H1 (cell line): ENCODE measurements at regions not wholly inside any gene's neighbourhood (a gene's known extent, or its start where the extent isn't known, plus 50 kb on each side); places are given as distances from the start of the nearest gene placed in this dataset.

Source experiments
- CTCF ChIA-PET: fragments of 300-600 bp; sonication (Branson Sonifier 250); formaldehyde crosslinking; loops from one replicate; lab custom pipeline; 2021; ENCODE audit not compliant: partially characterized antibody; lab: Charles Lee
- POLR2A ChIA-PET: fragments of 300-600 bp; sonication (Branson Sonifier 250); formaldehyde crosslinking; loops from one replicate; lab custom pipeline; 2021; ENCODE audit warnings: inconsistent platforms; ENCODE audit not compliant: partially characterized antibody; lab: Charles Lee
- DNase-seq, 2 experiments: peaks; one replicate each; pipeline versions ENCODE4 v3.0.0 to v3.0.0-alpha.2; 2010 to 2022; ENCODE audit warnings: low spot score in 2 of 2, low read depth in 1 of 2, mixed read lengths in 1 of 2
- FAIRE-seq: peaks from 2 replicates; lab custom pipeline; 2011; peaks lifted over from hg19 to GRCh38; lab: Jason Lieb, UNC
- H2AFZ ChIP-seq: 2 replicates; pipeline ENCODE4 v1.8.1; 2012; ENCODE audit warnings: low read length, inconsistent platforms
- H2AK5ac ChIP-seq: 2 replicates; pipeline ENCODE4 v1.6.1; 2013; ENCODE audit warnings: low read depth, low read length
- H2BK120ac ChIP-seq: replicated peaks from 2 replicates; pipeline ENCODE3; 2013; ENCODE audit warnings: low read depth, low read length, inconsistent platforms
- H2BK12ac ChIP-seq: 2 replicates; pipeline ENCODE4 v1.6.1; 2013; ENCODE audit warnings: low read depth, low read length
- H2BK15ac ChIP-seq: 2 replicates; pipeline ENCODE4 v1.6.1; 2013; ENCODE audit warnings: low read length
- H2BK20ac ChIP-seq: 2 replicates; pipeline ENCODE4 v1.6.1; 2013; ENCODE audit warnings: low read length
- H2BK5ac ChIP-seq: 2 replicates; pipeline ENCODE4 v1.6.1; 2013; ENCODE audit warnings: low read depth, low read length
- H3K14ac ChIP-seq: 2 replicates; pipeline ENCODE4 v1.6.1; 2013; ENCODE audit warnings: inconsistent platforms; ENCODE audit not compliant: insufficient read length
- H3K18ac ChIP-seq: 2 replicates; pipeline ENCODE4 v1.6.1; 2013; ENCODE audit warnings: low read length; ENCODE audit errors: extremely low read depth
- H3K23ac ChIP-seq: 2 replicates; pipeline ENCODE4 v1.6.1; 2013; ENCODE audit warnings: inconsistent platforms; ENCODE audit not compliant: insufficient read length
- H3K23me2 ChIP-seq: 2 replicates; pipeline ENCODE4 v1.6.1; 2013; ENCODE audit warnings: low read depth, low read length
- H3K27ac ChIP-seq: 2 replicates; pipeline ENCODE4 v1.6.1; 2011; ENCODE audit warnings: low read depth, low read length, inconsistent platforms
- H3K27me3 ChIP-seq, 4 experiments: replicated peaks in 1 of 4; 1 replicate in 1 of 4; 2 replicates in 3 of 4; pipeline versions ENCODE4 v1.6.1 to v1.8.1; 2011 to 2013; ENCODE audit warnings: low read length in 3 of 4, mild to moderate bottlenecking in 3 of 4, inconsistent platforms in 2 of 4, mixed read lengths in 2 of 4, moderate library complexity in 1 of 4; ENCODE audit not compliant: control insufficient read depth in 3 of 4, insufficient read depth in 3 of 4; ENCODE audit errors: extremely low read depth in 1 of 4
- H3K36me3 ChIP-seq, 4 experiments: 2 replicates each; pipeline versions ENCODE4 v1.6.1 to v1.8.1; 2011 to 2013; ENCODE audit warnings: mild to moderate bottlenecking in 4 of 4, low read length in 3 of 4, moderate library complexity in 2 of 4, control low read depth in 1 of 4, inconsistent platforms in 1 of 4; ENCODE audit not compliant: insufficient read depth in 4 of 4, control insufficient read depth in 2 of 4
- H3K4ac ChIP-seq: replicated peaks from 2 replicates; pipeline ENCODE3; 2013; ENCODE audit warnings: low read length, low read depth, mixed read lengths, inconsistent platforms; ENCODE audit not compliant: insufficient read length
- H3K4me1 ChIP-seq, 4 experiments: replicated peaks in 1 of 4; 1 replicate in 1 of 4; 2 replicates in 3 of 4; pipeline versions ENCODE4 v1.6.1 to v1.8.1; 2011 to 2013; ENCODE audit warnings: low read length in 3 of 4, inconsistent platforms in 2 of 4, mixed read lengths in 1 of 4; ENCODE audit not compliant: insufficient read depth in 4 of 4, control insufficient read depth in 3 of 4
- H3K4me2 ChIP-seq, 2 experiments: 2 replicates each; pipeline versions ENCODE4 v1.6.1 to v1.8.1; 2011 to 2013; ENCODE audit warnings: low read depth in 2 of 2, low read length in 2 of 2, control low read depth in 1 of 2, inconsistent platforms in 1 of 2, mild to moderate bottlenecking in 1 of 2; ENCODE audit not compliant: insufficient read depth in 1 of 2
- H3K4me3 ChIP-seq, 4 experiments: fragments of 200-600, 300-600 bp in 1 of 4; sonication (generic), shearing (Covaris generic), sonication (Bioruptor Twin) in 1 of 4; 2 replicates each; pipeline versions ENCODE4 v1.5.1 to v1.8.1; 2011 to 2016; ENCODE audit warnings: low read length in 4 of 4, low read depth in 3 of 4, control low read depth in 2 of 4, inconsistent platforms in 2 of 4, mild to moderate bottlenecking in 2 of 4, mixed read lengths in 1 of 4, moderate library complexity in 1 of 4; ENCODE audit not compliant: insufficient read depth in 2 of 4; ENCODE audit errors: extremely low read depth in 1 of 4
- H3K56ac ChIP-seq: replicated peaks from 2 replicates; pipeline ENCODE3; 2013; ENCODE audit warnings: low read depth, mild to moderate bottlenecking, mixed read lengths, low read length, inconsistent platforms; ENCODE audit not compliant: insufficient read length
- H3K79me1 ChIP-seq: 2 replicates; pipeline ENCODE4 v1.6.1; 2013; ENCODE audit warnings: low read depth, low read length, control low read depth
- H3K79me2 ChIP-seq, 2 experiments: 2 replicates each; pipeline versions ENCODE4 v1.6.1 to v1.8.1; 2012 to 2013; ENCODE audit warnings: low read length in 2 of 2, mild to moderate bottlenecking in 2 of 2, inconsistent platforms in 1 of 2; ENCODE audit not compliant: insufficient read depth in 2 of 2, control insufficient read depth in 1 of 2
- H3K9ac ChIP-seq, 4 experiments: replicated peaks in 1 of 4; 1 replicate in 1 of 4; 2 replicates in 3 of 4; pipeline versions ENCODE4 v1.6.1 to v1.8.1; 2011 to 2013; ENCODE audit warnings: low read depth in 3 of 4, low read length in 3 of 4, control low read depth in 2 of 4, mild to moderate bottlenecking in 2 of 4, moderate library complexity in 2 of 4, inconsistent platforms in 1 of 4; ENCODE audit errors: extremely low read depth in 1 of 4
- H3K9me3 ChIP-seq, 2 experiments: 2 replicates each; pipeline versions ENCODE4 v1.6.1 to v1.8.1; 2012 to 2013; ENCODE audit warnings: mild to moderate bottlenecking in 2 of 2, moderate library complexity in 2 of 2, control low read depth in 1 of 2, inconsistent platforms in 1 of 2, low read depth in 1 of 2, low read length in 1 of 2, mixed read lengths in 1 of 2; ENCODE audit not compliant: insufficient read depth in 2 of 2
- H4K20me1 ChIP-seq, 2 experiments: replicated peaks in 1 of 2; 2 replicates each; pipeline versions ENCODE3 to v1.8.1; 2011 to 2013; ENCODE audit warnings: inconsistent platforms in 2 of 2, low read length in 2 of 2, mild to moderate bottlenecking in 1 of 2; ENCODE audit not compliant: insufficient read depth in 2 of 2, control insufficient read depth in 1 of 2
- H4K5ac ChIP-seq: 2 replicates; pipeline ENCODE4 v1.6.1; 2013; ENCODE audit warnings: low read length, low read depth, mixed read lengths, inconsistent platforms; ENCODE audit not compliant: insufficient read length
- H4K8ac ChIP-seq: 2 replicates; pipeline ENCODE4 v1.8.0; 2013; ENCODE audit warnings: mild to moderate bottlenecking, moderate library complexity, low read length, inconsistent platforms; ENCODE audit not compliant: insufficient read depth; ENCODE audit errors: extremely low read depth
- H4K91ac ChIP-seq: replicated peaks from 2 replicates; pipeline ENCODE3; 2013; ENCODE audit warnings: low read length, mixed read lengths, inconsistent platforms; ENCODE audit not compliant: insufficient read length
- ASH2L ChIP-seq: fragments of 200-600, 300-600 bp; sonication (generic); IDR thresholded peaks from one replicate; pipeline ENCODE4 v1.7.1; 2017; ENCODE audit warnings: low read length
- ATF2 ChIP-seq: IDR thresholded peaks from 2 replicates; pipeline ENCODE4 v1.6.1; 2012; ENCODE audit warnings: low read length, inconsistent platforms
- ATF3 ChIP-seq: IDR thresholded peaks from 2 replicates; pipeline ENCODE4 v1.6.1; 2011; ENCODE audit warnings: low read depth, mild to moderate bottlenecking, low read length; ENCODE audit not compliant: insufficient read depth
- BACH1 ChIP-seq: IDR thresholded peaks from 2 replicates; pipeline ENCODE4 v1.6.1; 2012; ENCODE audit warnings: low read length, improper control_type of control experiment
- BCL11A ChIP-seq, 2 experiments: IDR thresholded peaks; one replicate each; pipeline ENCODE4 v1.6.1; 2011; ENCODE audit warnings: low read depth in 2 of 2, low read length in 2 of 2, mild to moderate bottlenecking in 2 of 2
- HDAC2 ChIP-seq, 2 experiments: fragments of 300-600 bp in 1 of 2; sonication (generic) in 1 of 2; IDR thresholded peaks; 2 replicates each; pipeline ENCODE4 v1.6.1; 2011 to 2012; ENCODE audit warnings: low read depth in 2 of 2, low read length in 2 of 2, mild to moderate bottlenecking in 2 of 2, moderate library complexity in 2 of 2, borderline replicate concordance in 1 of 2, inconsistent platforms in 1 of 2
- HDAC6 ChIP-seq: IDR thresholded peaks from one replicate; pipeline ENCODE4 v1.7.1; 2012; ENCODE audit warnings: low read depth, mild to moderate bottlenecking, inconsistent platforms, low read length, moderate library complexity
- KDM1A ChIP-seq: fragments of 200-600, 300-600 bp; sonication (generic); IDR thresholded peaks from 2 replicates; pipeline ENCODE4 v1.7.1; 2016; ENCODE audit warnings: mild to moderate bottlenecking, low read length, borderline replicate concordance
- POLR2A ChIP-seq, 2 experiments: IDR thresholded peaks; 1 replicate in 1 of 2; 2 replicates in 1 of 2; pipeline ENCODE4 v1.6.1; 2011; ENCODE audit warnings: low read depth in 2 of 2, low read length in 2 of 2, mild to moderate bottlenecking in 2 of 2; ENCODE audit errors: control extremely low read depth in 1 of 2
- RBBP5 ChIP-seq: IDR thresholded peaks from 2 replicates; pipeline ENCODE4 v1.7.1; 2012; ENCODE audit warnings: low read depth, mild to moderate bottlenecking, inconsistent platforms, low read length, moderate library complexity, borderline replicate concordance
- RNF2 ChIP-seq: fragments of 200-900, 300-1000 bp; sonication (generic); IDR thresholded peaks from 2 replicates; pipeline ENCODE4 v1.7.1; 2016; ENCODE audit warnings: borderline replicate concordance, low read depth, mild to moderate bottlenecking, antibody characterized with exemption, low read length; ENCODE audit not compliant: poor library complexity, severe bottlenecking; ENCODE audit errors: missing control alignments
- SAP30 ChIP-seq: fragments of 300-600 bp; sonication (generic); IDR thresholded peaks from 2 replicates; pipeline ENCODE4 v1.7.1; 2012; ENCODE audit warnings: low read length, moderate library complexity, mild to moderate bottlenecking, inconsistent platforms; ENCODE audit not compliant: insufficient read depth, insufficient replicate concordance
- SIN3A ChIP-seq, 2 experiments: IDR thresholded peaks in 1 of 2; conservative IDR thresholded peaks in 1 of 2; 2 replicates each; pipeline ENCODE4 v1.6.1; 2011 to 2012; ENCODE audit warnings: low read length in 2 of 2, improper control_type of control experiment in 1 of 2, low read depth in 1 of 2, mild to moderate bottlenecking in 1 of 2

GRCh38 chr3:6719999-6720398 is 140.9 kb upstream of the GRM7 start:
- Histone ChIP-seq H4K8ac (no peak overlapping the region), H2BK15ac (no peak overlapping the region), H3K9me3 (no peaks in the 10 kb centered on the region), H3K79me2 (no peaks in the 10 kb centered on the region), H2AK5ac (no peak overlapping the region), H3K23ac (no peak overlapping the region), H4K20me1 (no peaks in the 10 kb centered on the region), H3K4me1 (no peaks in the 10 kb centered on the region), H3K56ac (no peak overlapping the region), H3K14ac (no peak overlapping the region), H3K36me3 (no peaks in the 10 kb centered on the region), H3K4me2 (no peak overlapping the region), H2BK20ac (no peak overlapping the region), H3K79me1 (no peaks in the 10 kb centered on the region), H2BK120ac (no peak overlapping the region), H2BK5ac (no peak overlapping the region), H4K5ac (no peak overlapping the region), H3K4me3 (no peak overlapping the region), H3K4ac (no peak overlapping the region), H2AFZ (no peak overlapping the region), H3K27ac (no peak overlapping the region), H3K18ac (no peak overlapping the region), H3K23me2 (no peaks in the 10 kb centered on the region), H2BK12ac (no peak overlapping the region), H3K9ac (no peak overlapping the region), H4K91ac (no peak overlapping the region), H3K27me3 (no peaks in the 10 kb centered on the region)
- DNase-seq (no peak), FAIRE-seq (no peak)
- ChIA-PET CTCF (no interaction called here), POLR2A (no interaction called here)
- no peak for TF ChIP-seq SAP30
- TF ChIP-seq ATF2, result no peak
- TF ChIP-seq ASH2L, result no peak
- TF ChIP-seq ATF3, result no peak
- TF ChIP-seq RBBP5, result no peak
- TF ChIP-seq HDAC2 (IDR thresholded peaks at IDR 0.05; ENCODE audit: borderline replicate concordance in 1 of 2, low read depth in 2 of 2, low read length in 2 of 2), result no peak
- TF ChIP-seq BACH1, result no peak
- no peak for TF ChIP-seq RNF2
- no peak for TF ChIP-seq HDAC6
- TF ChIP-seq SIN3A (conservative IDR thresholded peaks at IDR 0.05 in 1 of 2, IDR thresholded peaks at IDR 0.05 in 1 of 2; ENCODE audit: low read depth in 1 of 2, low read length in 2 of 2), result no peak
- no peak for TF ChIP-seq POLR2A (IDR thresholded peaks at IDR 0.05; ENCODE audit: control extremely low read depth in 1 of 2, low read depth in 2 of 2, low read length in 2 of 2)
- TF ChIP-seq BCL11A (IDR thresholded peaks at IDR 0.05; ENCODE audit: low read depth in 2 of 2, low read length in 2 of 2), result no peak
- TF ChIP-seq KDM1A, result no peak
